Ascending aorta (tissue), 2 donors: ENCODE measurements at regions not wholly inside any gene's neighbourhood (a gene's known extent, or its start where the extent isn't known, plus 50 kb on each side); places are given as distances from the start of the nearest gene placed in this dataset.
"Not testable (repeated sequence)": the region's sequence is repeated elsewhere in the genome, so short reads cannot be mapped to it uniquely, and the experiment has no call there.

Source experiments
- DNase-seq, 2 donors: peaks; one replicate each; pipeline ENCODE4 v3.0.0-alpha.2; 2019; ENCODE audit warnings: low spot score in 2 of 2
- H3K27ac ChIP-seq, 2 donors: fragments of 200-600 bp; sonication (generic); one replicate each; pipeline ENCODE4 v1.5.1; 2016 to 2017; ENCODE audit warnings: mild to moderate bottlenecking in 1 of 2
- H3K27me3 ChIP-seq: fragments of 200-600 bp; sonication (generic); one replicate; pipeline ENCODE4 v1.5.1; 2017
- H3K36me3 ChIP-seq, 2 donors: fragments of 200-600 bp; sonication (generic); one replicate each; pipeline ENCODE4 v1.5.1; 2016
- H3K4me1 ChIP-seq, 2 donors: fragments of 200-600 bp; sonication (generic); one replicate each; pipeline ENCODE4 v1.5.1; 2016 to 2017; ENCODE audit warnings: mild to moderate bottlenecking in 1 of 2
- H3K4me3 ChIP-seq, 2 donors: fragments of 200-600 bp; sonication (generic); one replicate each; pipeline ENCODE4 v1.5.1; 2016 to 2017; ENCODE audit warnings: mild to moderate bottlenecking in 1 of 2
- H3K9me3 ChIP-seq, 2 donors: fragments of 200-600 bp; sonication (generic); one replicate each; pipeline ENCODE4 v1.5.1; 2016
- intact Hi-C: fragments of 100-400 bp; cut with DNase I; formaldehyde crosslinking; loops from one replicate; pipeline ENCODE4 v1.15.1; 2023
- TF ChIP-seq, protein P1 (sequence below), 3 experiments: fragments of 200-600 bp in 2 of 3; fragments of 450-650 bp in 1 of 3; sonication (generic) in 2 of 3; IDR thresholded peaks; one replicate each; pipeline ENCODE4 v1.5.1; 2016 to 2019; ENCODE audit warnings: antibody characterized with exemption in 3 of 3, mild to moderate bottlenecking in 1 of 3, moderate library complexity in 1 of 3

DNA sequence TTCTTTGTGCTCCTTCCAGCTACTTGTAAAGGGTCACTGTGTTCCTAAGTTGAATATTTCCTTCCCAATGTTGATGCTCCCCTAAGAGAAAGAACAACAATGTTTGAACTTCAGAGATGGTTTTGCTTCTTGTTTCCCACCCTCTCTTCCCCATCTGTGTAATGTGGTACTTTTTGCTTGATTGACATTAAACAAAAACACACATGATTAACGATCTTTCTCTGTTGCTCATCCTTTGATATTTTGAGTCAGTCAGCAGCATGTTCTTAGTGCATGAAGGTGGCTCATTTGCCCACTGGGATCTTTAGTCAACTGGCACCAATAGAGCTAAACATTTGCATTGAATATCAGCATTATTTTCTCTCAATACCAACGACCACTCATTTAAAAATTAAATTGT, 313.0 kb upstream of the RIOK2 start:
- Histone ChIP-seq H3K4me1 (no peaks in the 10 kb centered on the region), H3K27ac (no peak overlapping the region), H3K4me3 (no peak overlapping the region), H3K9me3 (no peaks in the 10 kb centered on the region), H3K27me3 (no peaks in the 10 kb centered on the region), H3K36me3 (no peaks in the 10 kb centered on the region)
- DNase-seq = no peak
- intact Hi-C loops = no loop called here
- TF ChIP-seq, protein P1, sequence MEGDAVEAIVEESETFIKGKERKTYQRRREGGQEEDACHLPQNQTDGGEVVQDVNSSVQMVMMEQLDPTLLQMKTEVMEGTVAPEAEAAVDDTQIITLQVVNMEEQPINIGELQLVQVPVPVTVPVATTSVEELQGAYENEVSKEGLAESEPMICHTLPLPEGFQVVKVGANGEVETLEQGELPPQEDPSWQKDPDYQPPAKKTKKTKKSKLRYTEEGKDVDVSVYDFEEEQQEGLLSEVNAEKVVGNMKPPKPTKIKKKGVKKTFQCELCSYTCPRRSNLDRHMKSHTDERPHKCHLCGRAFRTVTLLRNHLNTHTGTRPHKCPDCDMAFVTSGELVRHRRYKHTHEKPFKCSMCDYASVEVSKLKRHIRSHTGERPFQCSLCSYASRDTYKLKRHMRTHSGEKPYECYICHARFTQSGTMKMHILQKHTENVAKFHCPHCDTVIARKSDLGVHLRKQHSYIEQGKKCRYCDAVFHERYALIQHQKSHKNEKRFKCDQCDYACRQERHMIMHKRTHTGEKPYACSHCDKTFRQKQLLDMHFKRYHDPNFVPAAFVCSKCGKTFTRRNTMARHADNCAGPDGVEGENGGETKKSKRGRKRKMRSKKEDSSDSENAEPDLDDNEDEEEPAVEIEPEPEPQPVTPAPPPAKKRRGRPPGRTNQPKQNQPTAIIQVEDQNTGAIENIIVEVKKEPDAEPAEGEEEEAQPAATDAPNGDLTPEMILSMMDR (IDR thresholded peaks at IDR 0.05) = no peak

DNA sequence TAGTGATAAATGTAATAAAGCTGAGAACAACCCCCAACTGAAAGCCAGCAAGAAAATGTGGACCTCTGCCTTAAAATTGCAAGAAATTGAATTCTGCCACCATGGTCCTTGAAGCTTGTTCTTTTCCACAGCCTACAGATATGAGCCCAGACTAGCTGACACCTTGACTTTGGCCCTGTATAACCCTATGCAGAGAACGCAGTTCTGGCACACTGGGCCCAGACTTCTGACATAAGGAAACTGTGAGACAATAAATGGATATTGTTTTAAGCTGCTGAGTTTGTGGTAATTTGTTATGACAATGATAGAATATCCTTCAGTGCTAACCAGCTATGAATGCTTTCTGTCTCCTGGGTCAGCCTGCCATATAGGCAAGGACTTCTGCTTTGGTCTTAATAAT, 315.6 kb upstream of the RIOK2 start:
- intact Hi-C loops = no loop called here
- no peak for DNase-seq
- TF ChIP-seq, protein P1 (IDR thresholded peaks at IDR 0.05) = no peak
- Histone ChIP-seq H3K36me3 (no peaks in the 10 kb centered on the region), H3K27ac (no peak overlapping the region), H3K9me3 (no peaks in the 10 kb centered on the region), H3K4me3 (no peak overlapping the region), H3K4me1 (no peaks in the 10 kb centered on the region), H3K27me3 (no peaks in the 10 kb centered on the region)

DNA sequence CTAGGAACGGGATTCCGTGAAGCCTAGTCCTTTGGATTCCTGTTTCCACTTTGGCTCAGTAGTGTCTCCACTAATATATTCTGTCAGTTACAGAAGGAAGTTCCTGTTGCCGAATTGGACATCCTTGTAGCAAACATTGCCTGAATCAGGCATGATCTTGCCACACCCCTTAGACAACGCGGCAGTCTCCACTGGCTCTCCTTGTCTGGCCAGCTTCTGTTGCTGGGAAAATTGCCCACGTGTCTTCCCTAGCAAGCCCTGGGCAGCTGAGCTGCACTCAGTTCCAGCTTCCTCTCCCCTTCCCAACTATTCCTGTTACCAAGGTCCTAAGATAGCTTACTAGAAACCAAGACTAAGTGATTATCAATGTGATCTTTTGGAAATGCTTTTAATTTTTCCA, 316.6 kb upstream of the RIOK2 start:
- H3K4me3 ChIP-seq = no peak overlapping the region
- H3K36me3 ChIP-seq = no peaks in the 10 kb centered on the region
- intact Hi-C loops = no loop called here
- no peaks in the 10 kb centered on the region for H3K4me1 ChIP-seq
- TF ChIP-seq, protein P1 (IDR thresholded peaks at IDR 0.05) = no peak
- DNase-seq = no peak
- H3K27me3 ChIP-seq = no peaks in the 10 kb centered on the region
- no peak overlapping the region for H3K27ac ChIP-seq
- no peaks in the 10 kb centered on the region for H3K9me3 ChIP-seq

DNA sequence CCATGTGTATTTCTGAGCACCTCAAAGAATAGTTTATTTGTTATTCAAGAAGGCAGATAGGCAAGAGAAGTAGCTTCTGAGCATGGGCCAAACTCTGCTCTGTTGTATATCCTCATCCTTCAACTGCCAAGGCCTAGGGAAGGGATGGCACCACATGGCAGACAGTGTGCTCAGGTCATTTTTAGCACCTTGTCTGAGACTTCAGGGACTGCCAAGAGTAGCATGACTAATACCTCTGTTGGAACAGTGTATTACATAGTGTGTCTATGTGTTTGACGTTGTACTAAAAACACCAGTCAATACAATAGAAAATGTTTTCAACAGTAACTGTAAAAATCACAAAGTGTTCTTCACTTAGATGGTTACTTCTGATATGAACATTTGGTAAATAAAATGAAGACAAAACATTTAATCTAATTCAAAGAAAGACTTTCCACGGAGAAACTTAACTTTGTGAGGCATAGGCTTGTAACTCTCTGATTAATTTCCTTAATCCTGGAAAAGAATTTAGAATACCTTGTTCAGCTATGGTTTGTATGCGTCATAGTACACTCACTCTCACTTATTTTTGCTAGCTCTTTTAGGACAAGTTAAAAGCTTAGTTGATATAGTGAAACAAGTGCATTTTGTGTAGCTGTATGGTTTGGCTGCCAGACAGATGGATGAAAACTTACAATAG, 318.4 kb upstream of the RIOK2 start:
- Histone ChIP-seq H3K4me1 (no peaks in the 10 kb centered on the region), H3K27ac (no peak overlapping the region), H3K4me3 (no peak overlapping the region), H3K9me3 (no peaks in the 10 kb centered on the region), H3K27me3 (no peaks in the 10 kb centered on the region), H3K36me3 (no peaks in the 10 kb centered on the region)
- TF ChIP-seq, protein P1 (IDR thresholded peaks at IDR 0.05) = no peak
- intact Hi-C loops = no loop called here
- DNase-seq = no peak

DNA sequence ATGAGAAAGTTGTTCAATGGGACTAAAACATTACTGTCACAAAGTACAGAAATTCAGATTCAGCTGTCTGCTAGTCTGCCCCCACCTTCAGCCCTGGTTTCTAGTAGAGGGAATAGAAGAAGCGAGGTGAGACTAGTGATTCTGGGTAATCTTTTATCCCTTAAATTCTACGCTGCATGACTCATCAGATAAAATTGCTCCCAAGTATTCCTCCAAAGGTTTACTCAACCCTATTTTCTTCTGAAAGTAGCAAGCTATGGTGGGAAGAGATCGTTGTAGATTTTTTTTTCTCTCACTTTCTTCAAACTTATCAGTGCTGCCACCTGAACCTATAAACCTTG, 318.9 kb upstream of the RIOK2 start:
- no peaks in the 10 kb centered on the region for H3K4me1 ChIP-seq
- H3K36me3 ChIP-seq = no peaks in the 10 kb centered on the region
- H3K27me3 ChIP-seq = no peaks in the 10 kb centered on the region
- intact Hi-C loops = no loop called here
- no peak overlapping the region for H3K4me3 ChIP-seq
- H3K27ac ChIP-seq = no peak overlapping the region
- TF ChIP-seq, protein P1 (IDR thresholded peaks at IDR 0.05) = no peak
- H3K9me3 ChIP-seq = no peaks in the 10 kb centered on the region
- DNase-seq = no peak

DNA sequence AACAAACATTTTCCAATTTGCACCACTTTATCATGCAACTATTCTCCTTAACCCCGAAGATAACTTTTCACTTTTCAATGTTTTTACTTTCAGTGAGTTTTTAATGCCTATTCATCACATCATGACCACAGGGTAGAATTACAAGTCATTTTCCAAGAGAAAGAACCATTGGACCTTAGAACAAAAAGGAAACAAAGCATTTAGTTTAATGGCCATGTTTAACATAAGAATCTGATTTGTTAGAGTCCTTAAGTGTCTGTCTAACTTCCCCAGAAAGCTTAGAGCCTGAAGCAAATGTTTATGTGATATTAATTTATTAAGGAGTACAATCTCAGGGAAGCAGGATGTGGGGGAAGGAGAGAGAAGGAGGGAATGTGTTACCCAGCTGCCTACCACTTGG, 325.8 kb upstream of the RIOK2 start:
- Histone ChIP-seq H3K4me1 (no peaks in the 10 kb centered on the region), H3K27me3 (no peaks in the 10 kb centered on the region), H3K36me3 (no peaks in the 10 kb centered on the region), H3K4me3 (no peak overlapping the region), H3K9me3 (no peaks in the 10 kb centered on the region), H3K27ac (no peak overlapping the region)
- intact Hi-C loops = no loop called here
- no peak for DNase-seq
- TF ChIP-seq, protein P1 (IDR thresholded peaks at IDR 0.05) = no peak

DNA sequence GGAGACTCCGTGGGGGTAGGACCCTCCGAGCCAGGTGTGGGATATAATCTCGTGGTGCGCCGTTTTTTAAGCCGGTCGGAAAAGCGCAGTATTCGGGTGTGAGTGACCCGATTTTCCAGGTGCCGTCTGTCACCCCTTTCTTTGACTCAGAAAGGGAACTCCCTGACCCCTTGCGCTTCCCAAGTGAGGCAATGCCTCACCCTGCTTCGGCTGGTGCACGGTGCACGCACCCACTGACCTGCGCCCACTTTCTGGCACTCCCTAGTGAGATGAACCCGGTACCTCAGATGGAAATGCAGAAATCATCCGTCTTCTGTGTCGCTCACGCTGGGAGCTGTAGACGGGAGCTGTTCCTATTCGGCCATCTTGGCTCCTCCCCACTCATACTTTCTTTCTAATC, 336.5 kb upstream of the RIOK2 start:
- DNase-seq, H3K9me3 ChIP-seq, H3K27ac ChIP-seq, H3K4me1 ChIP-seq, H3K36me3 ChIP-seq, H3K27me3 ChIP-seq, intact Hi-C loops, H3K4me3 ChIP-seq: not testable (repeated sequence)

DNA sequence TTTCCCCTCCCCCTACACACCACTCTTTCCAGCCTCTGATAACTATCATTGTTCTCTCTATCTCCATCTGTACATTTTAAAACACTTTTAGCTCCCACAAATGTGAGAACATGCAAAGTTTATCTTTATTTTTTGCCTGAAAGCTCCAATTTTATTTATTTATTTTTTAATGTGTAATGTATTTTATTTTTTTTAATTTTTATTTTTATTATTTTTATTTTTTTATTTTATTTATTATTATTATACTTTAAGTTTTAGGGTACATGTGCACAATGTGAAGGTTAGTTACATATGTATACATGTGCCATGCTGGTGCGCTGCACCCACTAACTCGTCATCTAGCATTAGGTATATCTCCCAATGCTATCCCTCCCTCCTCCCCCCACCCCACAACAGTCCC, 340.3 kb upstream of the RIOK2 start:
- intact Hi-C loops, H3K4me3 ChIP-seq, H3K4me1 ChIP-seq: not testable (repeated sequence)

More for the DNA sequence above, 340.3 kb upstream of the RIOK2 start:
- not testable (repeated sequence) for H3K27me3 ChIP-seq, DNase-seq, H3K9me3 ChIP-seq, H3K27ac ChIP-seq, H3K36me3 ChIP-seq
